ENCODE measurements at regions not wholly inside any gene's neighbourhood (a gene's known extent, or its start where the extent isn't known, plus 50 kb on each side); places are given as distances from the start of the nearest gene placed in this dataset.

DNA sequence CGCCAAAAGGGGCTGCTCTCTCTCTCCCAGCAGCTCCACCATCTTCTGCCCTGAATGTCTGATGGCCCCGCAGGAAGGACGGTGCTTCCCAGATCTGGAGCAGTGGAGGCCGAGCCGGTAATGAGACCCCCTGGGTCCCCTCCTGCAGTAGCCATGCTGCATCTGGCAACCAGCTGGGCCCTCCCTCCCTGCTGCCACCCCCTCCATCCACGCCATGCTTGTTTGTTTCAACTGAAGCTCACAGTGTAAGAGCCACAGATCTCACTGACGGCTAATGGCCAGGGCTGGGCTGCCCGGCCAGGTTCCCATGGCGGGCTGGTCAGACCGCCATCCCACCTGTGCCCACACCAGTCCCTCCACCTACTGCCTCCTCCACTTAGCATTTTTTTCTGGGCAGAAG lies 260.8 kb downstream of the UACA start:
- Histone ChIP-seq H3K4me3 (no peak overlapping the region), H3K4me1 (ENCODE audit: control insufficient read depth in 1 of 2, low read depth in 2 of 2) (peaks cover 30 to 32% of the 10 kb centered on the region in 2 donors), H3K27me3 (replicated peaks; ENCODE audit: insufficient read depth) (no peaks in the 10 kb centered on the region), H3K36me3 (no peaks in the 10 kb centered on the region), H3K27ac (no peak overlapping the region), H3K9me3 (no peaks in the 10 kb centered on the region)
- no peak for ATAC-seq (ENCODE audit: insufficient number of reproducible peaks, low FRiP score, low read depth)
- DNase-seq (ENCODE audit: low spot score), result no peak
- TF ChIP-seq, protein P1, sequence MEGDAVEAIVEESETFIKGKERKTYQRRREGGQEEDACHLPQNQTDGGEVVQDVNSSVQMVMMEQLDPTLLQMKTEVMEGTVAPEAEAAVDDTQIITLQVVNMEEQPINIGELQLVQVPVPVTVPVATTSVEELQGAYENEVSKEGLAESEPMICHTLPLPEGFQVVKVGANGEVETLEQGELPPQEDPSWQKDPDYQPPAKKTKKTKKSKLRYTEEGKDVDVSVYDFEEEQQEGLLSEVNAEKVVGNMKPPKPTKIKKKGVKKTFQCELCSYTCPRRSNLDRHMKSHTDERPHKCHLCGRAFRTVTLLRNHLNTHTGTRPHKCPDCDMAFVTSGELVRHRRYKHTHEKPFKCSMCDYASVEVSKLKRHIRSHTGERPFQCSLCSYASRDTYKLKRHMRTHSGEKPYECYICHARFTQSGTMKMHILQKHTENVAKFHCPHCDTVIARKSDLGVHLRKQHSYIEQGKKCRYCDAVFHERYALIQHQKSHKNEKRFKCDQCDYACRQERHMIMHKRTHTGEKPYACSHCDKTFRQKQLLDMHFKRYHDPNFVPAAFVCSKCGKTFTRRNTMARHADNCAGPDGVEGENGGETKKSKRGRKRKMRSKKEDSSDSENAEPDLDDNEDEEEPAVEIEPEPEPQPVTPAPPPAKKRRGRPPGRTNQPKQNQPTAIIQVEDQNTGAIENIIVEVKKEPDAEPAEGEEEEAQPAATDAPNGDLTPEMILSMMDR (IDR thresholded peaks at IDR 0.05), result no peak

DNA sequence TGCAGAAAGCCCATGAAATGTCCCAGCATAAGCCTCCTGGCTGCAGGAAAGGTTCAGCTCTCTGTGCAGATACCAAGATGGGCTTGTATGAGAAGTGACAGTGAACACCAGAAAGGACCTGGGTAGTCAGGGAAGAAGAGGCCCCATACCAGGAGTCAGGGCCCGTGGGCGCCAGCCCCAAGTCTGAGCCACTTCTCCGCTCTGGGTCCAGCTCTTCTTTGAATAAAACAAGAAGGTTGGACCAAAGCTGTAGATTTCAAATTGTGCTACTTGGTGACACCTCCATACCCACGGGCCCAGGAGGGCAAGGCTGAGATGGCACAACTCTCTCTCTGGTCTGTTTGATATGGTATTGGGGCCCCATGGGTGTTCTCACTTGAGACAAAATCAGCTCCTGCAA lies 261.5 kb downstream of the UACA start:
- DNase-seq (ENCODE audit: low spot score) (no peak), ATAC-seq (ENCODE audit: insufficient number of reproducible peaks, low FRiP score, low read depth) (no peak)
- Histone ChIP-seq H3K9me3 (no peaks in the 10 kb centered on the region), H3K27ac (no peak overlapping the region), H3K27me3 (replicated peaks; ENCODE audit: insufficient read depth) (no peaks in the 10 kb centered on the region), H3K36me3 (no peaks in the 10 kb centered on the region), H3K4me1 (ENCODE audit: control insufficient read depth in 1 of 2, low read depth in 2 of 2) (peaks cover 30 to 32% of the 10 kb centered on the region in 2 donors), H3K4me3 (no peak overlapping the region)
- TF ChIP-seq, protein P1 (IDR thresholded peaks at IDR 0.05), result no peak

GRCh38 chr15:70501121-70501727 lies 262.1 kb downstream of the UACA start:
- DNase-seq (ENCODE audit: low spot score) (no peak), ATAC-seq (ENCODE audit: insufficient number of reproducible peaks, low FRiP score, low read depth) (no peak)
- H3K4me1 ChIP-seq (ENCODE audit: control insufficient read depth in 1 of 2, low read depth in 2 of 2), result peaks cover 26% of the 10 kb centered on the region in 2 donors
- no peak overlapping the region for H3K27ac ChIP-seq
- no peaks in the 10 kb centered on the region for H3K36me3 ChIP-seq
- no peaks in the 10 kb centered on the region for H3K9me3 ChIP-seq
- H3K27me3 ChIP-seq (replicated peaks; ENCODE audit: insufficient read depth), result no peaks in the 10 kb centered on the region
- TF ChIP-seq, protein P1 (IDR thresholded peaks at IDR 0.05), result no peak
- no peak overlapping the region for H3K4me3 ChIP-seq

DNA sequence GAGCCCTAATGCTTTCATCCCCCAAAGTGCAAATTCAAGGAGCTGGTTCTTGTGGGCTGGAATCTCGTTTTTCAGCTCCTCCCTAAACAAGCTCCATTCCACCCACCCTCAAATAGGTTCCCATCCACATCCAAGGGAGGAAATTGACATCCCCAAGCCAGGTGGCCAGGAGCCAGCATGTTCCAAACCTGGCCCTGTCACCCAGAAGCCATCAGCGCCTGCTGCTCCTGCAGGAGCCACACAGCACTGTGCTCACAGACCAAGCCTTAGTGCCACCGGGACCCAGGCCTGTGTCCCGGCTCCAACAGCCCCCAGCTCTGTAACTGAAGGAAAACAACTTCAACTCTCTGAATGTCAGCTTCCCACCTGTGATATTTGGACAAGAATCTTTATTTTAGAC lies 263.6 kb downstream of the UACA start:
- Histone ChIP-seq H3K4me3 (no peak overlapping the region), H3K27ac (no peak overlapping the region), H3K9me3 (no peaks in the 10 kb centered on the region), H3K4me1 (ENCODE audit: control insufficient read depth in 1 of 2, low read depth in 2 of 2) (peaks cover 12% of the 10 kb centered on the region in 2 donors), H3K27me3 (replicated peaks; ENCODE audit: insufficient read depth) (no peaks in the 10 kb centered on the region), H3K36me3 (no peaks in the 10 kb centered on the region)
- DNase-seq (ENCODE audit: low spot score), result no peak
- TF ChIP-seq, protein P1 (IDR thresholded peaks at IDR 0.05), result no peak
- ATAC-seq (ENCODE audit: insufficient number of reproducible peaks, low FRiP score, low read depth), result no peak

- H3K27ac ChIP-seq, result no peak overlapping the region
- H3K36me3 ChIP-seq, result no peaks in the 10 kb centered on the region
- no peaks in the 10 kb centered on the region for H3K27me3 ChIP-seq (replicated peaks; ENCODE audit: insufficient read depth)
- DNase-seq (ENCODE audit: low spot score), result no peak
- no peak for ATAC-seq (ENCODE audit: insufficient number of reproducible peaks, low FRiP score, low read depth)
- no peaks in the 10 kb centered on the region for H3K9me3 ChIP-seq
- no peaks in the 10 kb centered on the region for H3K4me1 ChIP-seq (ENCODE audit: control insufficient read depth in 1 of 2, low read depth in 2 of 2)
- no peak overlapping the region for H3K4me3 ChIP-seq
- TF ChIP-seq, protein P1 (IDR thresholded peaks at IDR 0.05), result no peak
Observed at GRCh38 chr15:70498096-70498626, 265.2 kb downstream of the UACA start.
